ENCODE measurements at regions not wholly inside any gene's neighbourhood (a gene's known extent, or its start where the extent isn't known, plus 50 kb on each side); places are given as distances from the start of the nearest gene placed in this dataset.

DNA sequence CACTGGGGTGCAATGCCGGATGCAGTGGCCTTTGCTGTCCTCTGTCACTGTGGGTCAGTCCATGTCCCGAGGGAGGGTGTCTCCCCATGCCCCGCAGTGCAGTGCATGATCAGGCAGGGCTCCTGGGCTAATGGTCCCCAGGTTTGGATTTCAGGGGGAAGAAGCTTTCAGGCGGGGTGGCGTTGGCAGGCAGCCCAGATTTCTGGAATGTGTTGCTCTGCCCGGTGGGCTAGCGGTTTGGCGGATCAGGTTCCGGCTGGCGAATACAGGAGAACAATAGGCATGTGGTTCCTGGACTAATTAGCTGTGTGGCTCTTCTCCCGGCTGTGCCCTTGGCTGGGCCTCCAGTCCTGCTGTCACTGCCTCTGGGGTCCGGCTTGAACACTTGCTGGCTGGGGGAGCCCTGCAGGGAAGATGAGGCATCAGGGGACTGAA lies 141.3 kb downstream of the FGF9 start:
- TF ChIP-seq CTCF (IDR thresholded peaks at IDR 0.05) (no peak), POLR2A (IDR thresholded peaks at IDR 0.05) (no peak), POLR2AphosphoS5 (IDR thresholded peaks at IDR 0.05) (no peak)
